ENCODE measurements at regions not wholly inside any gene's neighbourhood (a gene's known extent, or its start where the extent isn't known, plus 50 kb on each side); places are given as distances from the start of the nearest gene placed in this dataset.
"Not testable (repeated sequence)": the region's sequence is repeated elsewhere in the genome, so short reads cannot be mapped to it uniquely, and the experiment has no call there.

DNA sequence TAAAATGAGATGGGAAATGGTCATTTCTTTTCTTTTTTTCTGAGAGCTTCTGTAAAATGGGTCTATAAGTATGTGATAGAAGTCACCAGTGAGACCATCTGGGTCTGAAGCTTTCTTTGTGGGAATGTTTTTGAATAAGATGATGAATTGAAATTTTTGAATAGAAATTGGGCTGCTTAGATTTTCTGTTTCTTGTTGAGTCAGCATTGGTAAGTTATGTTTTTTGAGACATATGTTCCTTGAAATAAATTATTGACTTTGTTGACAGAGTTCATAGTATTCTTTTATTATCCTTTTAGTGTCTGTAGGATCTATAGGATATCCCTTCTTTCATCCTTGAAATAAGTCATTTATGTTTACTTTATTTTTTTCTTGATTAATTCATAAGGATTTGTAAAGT, 208.1 kb downstream of the OPA1 start:
- no peak for DNase-seq

DNA sequence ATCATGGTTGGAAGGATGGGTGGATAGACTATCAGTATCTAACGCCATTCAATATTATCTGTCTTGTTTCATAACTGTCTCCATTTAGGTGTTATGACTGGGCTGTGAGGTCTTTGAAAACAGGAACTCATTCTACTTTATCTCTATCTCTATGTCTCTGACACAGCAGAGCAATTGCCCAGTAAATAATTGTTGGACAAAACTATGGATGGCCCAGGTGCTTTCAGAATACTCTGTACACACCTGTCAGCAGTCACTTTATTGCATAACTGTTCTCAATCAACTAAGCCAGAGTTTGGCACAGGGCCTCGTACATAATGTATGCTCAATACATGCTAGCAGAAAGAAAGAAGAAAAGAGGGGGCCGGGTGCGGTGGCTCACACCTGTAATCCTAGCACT, 210.3 kb downstream of the OPA1 start:
- DNase-seq = no peak

DNA sequence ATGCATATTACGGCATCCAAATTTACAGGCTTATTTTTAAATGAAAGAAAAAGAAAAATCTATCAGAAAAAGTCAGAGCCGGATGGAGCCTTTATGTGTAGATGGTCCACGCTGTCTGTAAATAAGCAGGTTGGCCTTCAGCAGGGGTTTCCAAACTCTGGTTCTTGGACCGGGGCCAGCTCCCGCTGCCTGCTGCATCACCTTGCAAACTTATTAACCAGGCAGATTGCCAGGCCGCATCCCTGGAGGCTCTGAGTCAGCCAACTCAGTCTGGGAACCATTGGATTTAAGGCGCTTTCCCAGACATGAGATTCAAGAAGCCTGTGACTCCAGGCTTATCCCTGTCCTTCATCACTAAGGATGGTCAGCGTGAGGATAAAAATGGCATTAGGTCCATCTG, 212.4 kb downstream of the OPA1 start:
- DNase-seq = peak in 5 of 56 donors; percentile 3 to 23 (median 8)

DNA sequence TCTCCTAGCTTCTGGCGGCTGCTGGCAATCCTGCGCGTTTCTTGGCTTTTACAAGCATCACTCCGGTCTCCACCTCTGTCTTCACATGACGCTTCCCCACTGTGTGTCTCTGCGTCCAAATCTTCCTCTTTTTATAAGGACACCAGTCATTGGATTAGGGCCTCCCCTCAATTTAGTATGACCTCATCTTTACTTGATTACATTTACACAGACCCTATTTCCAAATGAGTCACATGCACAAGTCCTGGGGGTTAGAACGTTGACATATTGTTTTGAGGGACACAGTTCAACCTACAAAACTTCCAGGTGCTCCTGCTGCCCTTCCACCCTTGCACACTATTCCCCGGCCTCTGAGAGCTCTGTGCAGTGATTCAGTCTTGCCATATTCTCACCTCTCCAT, 215.3 kb downstream of the OPA1 start:
- DNase-seq = no peak

DNA sequence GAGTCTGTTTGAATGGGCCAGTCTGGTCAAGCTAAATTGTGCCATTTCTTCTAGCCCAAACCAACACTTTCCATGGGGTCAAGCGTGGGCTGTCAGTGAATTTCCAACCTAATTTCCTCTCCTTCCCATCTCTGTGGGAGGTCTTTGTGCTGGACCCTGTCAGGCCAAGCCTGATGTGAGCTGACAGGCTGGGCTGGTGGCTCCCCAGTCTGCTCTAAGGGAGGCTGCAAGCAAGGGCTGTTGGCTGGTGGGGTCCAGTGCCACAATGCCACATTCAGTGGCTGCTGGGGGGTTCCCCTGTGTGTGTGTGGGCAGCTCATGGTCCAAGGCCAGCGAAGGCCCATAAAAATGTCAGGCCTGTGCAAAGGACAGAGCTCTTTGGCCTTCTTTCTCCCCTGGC, 216.1 kb downstream of the OPA1 start:
- DNase-seq = no peak

DNA sequence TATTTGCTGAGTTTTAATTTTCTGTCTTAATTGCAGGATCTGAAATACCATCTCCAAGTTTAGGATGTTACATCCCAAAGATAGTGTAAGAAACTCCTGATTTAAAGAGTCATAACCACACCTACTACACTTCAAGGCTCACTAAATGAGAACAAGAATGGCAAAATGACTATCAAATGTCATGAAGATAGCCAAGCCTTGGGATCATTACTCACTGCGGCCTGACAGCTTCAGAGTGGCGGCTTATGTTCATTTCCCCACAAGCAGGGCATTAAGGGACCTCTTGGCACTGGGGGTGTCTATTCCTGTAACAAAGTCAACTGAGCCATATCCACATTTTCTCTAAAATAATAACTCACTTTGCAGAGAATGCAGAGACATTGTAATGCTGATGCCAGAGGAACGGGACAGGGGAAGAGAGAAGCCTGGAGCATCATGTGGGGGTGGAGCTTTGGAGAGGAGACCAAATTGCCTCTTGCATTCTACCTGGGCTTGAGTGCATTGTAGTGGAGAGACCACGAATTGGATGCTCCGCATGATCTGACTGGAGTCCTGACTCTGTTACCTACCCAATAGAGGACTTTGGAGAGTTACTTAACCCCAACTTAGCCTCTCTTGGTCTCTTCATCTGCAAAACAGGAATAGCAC, 219.2 kb downstream of the OPA1 start:
- DNase-seq = no peak

DNA sequence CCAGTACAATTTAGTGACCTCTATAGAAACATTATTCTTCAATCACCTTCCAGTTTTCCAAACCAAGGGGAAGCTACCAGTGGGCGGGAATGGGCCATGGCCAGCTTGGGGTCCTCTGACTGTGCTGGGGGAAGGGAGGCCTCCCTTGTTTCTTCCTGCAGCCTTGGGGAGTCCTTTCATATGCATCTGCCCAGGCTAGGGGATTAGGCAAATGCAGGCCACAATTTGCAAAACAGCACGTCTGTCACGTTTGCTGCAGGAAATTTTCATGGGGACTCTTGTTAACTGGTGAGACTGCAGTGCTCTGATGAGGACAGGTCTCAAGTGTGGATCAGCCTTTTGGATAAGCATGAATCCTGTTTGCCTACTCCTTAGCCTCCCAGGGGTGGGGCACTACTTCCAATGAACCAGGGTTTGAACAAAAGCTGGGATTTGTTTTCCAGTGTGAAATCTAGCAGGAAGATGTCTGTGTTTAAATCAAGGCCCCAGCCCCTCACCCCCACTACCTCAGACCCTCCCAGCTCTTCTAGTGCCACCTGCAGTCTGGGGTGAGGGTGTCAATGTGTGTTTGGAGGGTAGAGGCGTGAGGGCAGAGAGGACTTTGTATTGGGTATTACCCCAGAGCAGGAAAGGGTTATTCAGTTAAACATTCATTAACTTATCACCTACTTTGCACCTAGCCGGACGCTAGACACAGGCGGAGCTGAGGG, 219.9 kb downstream of the OPA1 start:
- DNase-seq = no peak

DNA sequence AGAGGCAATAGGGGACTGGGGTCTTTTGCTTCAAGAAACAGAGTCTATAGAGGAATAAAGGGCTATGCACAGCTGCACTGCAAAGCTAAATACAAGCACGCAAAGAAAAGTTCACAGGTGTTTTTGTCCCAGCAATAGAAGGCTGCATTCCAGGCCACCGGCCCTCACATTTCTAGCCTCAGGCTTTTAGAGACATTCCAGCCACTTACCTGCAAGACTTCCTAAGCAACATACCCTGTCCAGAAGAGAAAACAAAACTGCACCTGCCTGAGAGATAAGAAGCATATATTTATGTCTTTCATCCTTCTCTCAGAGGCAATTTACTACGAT, 220.5 kb downstream of the OPA1 start:
- no peak for DNase-seq

DNA sequence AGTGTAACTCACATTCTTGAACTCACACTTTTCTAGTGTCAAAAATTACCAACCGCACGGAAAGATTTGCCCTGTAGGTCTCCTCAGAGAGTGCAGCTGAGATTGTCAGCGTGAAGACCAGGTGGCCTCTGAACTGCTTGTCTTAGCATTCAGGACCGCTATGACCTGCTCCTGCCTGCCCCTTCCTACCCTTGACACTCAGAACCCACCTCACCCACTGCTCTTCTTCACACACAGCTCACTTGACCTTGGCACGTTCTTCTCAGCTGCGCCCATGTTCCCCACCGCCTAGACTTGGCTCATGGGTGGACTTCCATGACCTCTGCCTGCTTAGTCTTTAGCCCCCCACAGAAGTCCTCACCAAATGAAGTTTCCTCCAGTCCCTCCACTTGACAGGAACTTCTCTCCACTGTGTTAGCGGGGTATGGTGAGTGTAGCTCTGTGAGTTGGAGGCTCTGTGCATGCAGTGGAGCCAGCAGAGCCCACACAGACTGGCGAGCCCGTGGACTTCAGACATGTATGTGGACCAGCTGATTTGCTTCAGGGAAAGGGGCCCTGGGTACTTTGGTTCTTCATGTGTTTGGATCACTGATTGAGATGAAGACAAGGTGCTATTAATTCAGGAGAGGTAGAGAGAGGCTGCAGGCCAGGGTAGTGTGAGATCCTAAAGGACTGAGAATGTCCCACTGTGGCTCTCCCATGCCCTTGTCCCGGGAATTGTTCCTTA, 221.3 kb downstream of the OPA1 start:
- no peak for DNase-seq

DNA sequence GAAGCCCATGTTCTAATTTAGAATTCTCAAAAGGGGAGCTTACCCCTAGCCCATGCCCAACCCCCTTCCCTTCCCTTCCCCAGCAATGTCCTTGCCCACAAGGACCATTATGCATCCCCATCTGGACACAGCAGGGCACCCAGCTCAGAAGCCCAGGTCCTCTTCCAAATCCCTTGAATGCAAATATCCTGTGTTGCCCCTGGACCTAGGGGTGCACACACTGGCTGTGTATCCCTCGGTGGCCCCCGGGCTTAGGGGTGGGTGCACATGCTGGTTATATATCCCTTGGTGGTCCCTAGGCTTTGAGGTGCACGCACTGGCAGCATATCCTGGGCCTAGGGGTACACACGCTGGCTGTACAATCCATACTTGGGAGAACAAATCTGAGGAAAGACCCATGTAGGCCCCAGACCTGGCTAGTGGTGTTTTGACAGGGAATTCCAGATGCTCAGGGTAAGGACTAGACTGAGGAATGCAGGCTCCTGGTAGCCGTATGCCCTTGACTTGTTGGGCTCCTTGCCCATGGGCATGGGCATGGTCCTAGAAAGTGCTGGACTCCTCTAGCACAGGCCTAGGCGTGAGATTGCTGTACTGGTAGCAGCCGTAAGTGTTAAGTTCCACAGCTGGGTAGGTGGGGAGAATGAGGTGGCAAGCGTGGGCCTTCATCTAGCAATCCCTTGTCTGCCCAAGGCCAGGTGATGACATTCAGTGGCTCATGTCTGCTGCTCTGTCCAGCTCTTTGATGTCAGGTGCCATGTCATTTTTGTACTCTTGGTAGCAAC, 222.4 kb downstream of the OPA1 start:
- no peak for DNase-seq

DNA sequence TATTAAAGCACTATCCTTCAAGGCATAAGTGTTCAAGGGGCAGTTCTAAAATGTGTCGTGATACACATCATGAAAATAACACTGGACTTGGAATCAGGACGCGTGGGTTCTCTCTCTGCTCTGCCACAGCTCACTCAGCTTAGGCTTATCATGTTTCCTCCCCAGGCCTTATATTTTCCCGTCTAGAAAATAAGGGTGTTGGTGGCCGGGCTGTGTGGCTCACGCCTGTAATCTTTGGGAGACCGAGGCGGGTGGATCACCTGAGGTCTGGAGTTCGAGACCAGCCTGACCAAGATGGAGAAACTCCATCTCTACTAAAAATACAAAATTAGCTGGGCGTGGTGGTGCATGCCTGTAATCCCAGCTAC, 223.0 kb downstream of the OPA1 start:
- no peak for DNase-seq

DNA sequence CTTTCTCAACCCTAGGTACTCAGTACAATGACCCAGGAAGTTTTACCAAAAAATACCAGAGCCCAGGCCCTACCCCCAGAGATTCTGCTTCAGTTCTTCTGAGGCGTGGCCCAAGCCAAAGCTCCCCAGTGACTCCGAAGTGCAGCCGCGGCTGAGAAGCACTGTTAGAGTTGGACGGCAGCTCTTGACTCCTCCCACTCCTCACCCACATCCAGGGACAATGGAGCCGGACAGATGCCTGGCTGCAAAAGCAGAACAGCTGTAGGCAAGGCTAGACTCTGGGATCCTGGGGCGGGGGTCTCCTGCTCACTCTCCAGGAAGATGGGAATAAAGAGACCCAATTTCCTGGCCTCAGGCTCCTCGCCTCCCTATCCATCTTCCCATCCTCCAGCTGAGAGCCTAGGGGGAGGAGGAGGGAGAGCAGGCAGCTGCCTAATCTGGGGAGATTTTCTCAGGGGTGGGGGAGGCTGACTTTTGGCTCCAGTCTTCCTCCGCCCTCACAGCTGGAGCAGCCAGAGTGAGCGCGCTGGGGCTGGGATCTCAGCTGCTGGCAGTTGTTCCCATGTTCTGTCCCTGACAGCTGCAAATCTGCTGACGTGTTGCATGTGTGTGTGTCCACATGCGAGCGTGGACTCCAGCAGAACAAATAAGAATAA, 223.8 kb downstream of the OPA1 start:
- DNase-seq = peak in 35 of 56 donors; percentile 13 to 74 (median 42)

DNA sequence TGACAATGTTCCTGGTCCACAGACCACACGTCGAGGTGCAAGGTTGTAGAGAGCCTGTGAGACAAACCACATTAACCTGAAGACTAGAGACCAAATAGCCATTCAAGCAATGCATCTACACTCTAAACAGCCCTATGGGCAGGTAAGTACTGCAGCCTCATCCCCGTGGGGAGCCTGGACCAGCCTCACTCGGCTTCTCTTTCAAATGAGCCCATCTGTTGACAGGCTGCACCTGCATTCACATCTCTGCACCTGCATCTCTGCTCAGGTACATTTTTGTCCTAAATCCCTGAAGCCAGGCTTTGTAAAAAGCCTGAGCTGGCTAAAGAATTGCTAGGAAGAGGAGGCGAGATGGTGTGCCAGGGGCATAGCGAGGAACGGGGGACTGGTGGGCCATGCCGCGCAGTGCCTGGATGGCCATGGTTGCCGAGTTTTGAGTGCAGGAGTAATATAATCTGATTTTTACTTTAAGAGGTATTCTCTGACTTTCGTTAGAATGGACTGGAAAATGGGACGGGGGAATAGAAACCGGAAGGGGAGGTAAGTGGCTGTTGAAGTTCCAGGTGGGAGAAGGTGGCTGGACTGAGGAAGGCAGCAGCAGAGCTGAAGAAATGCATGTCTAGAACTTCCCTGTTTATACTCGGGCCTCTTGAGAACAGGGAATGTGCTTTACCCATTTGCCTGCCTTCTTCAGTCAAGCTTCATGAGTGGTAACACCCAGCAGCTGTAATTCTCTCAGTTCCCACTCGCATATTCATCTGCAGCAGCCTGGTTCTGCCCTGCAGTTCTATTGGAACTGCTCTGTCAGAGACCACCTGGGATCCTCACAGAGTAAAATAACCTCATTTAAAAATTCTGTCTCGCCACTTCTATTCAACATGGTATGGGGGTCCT, 226.4 kb downstream of the OPA1 start:
- no peak for DNase-seq

DNA sequence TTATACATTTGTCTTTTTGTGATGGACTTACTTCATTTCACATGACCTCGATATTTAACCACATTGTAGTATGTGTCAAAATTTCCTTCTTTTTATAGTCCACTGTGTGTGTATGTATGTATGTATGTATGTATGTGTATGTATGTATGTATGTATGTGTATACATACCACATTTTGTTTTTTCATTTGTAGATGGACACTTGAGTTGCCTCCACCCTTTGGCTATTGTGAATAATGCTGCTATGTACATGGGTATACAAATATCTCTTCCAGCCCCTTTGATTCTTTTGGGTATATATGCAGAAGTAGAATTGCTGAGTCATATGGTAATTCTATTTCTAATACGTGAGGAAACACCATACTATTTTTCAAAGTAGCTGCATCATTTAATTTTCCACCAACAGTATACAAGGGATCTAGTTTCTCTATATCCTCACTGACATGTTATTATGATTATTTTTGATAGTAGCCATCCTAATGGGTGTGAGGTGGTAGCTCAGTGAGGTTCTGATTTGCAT, 228.2 kb downstream of the OPA1 start:
- DNase-seq = no peak

DNA sequence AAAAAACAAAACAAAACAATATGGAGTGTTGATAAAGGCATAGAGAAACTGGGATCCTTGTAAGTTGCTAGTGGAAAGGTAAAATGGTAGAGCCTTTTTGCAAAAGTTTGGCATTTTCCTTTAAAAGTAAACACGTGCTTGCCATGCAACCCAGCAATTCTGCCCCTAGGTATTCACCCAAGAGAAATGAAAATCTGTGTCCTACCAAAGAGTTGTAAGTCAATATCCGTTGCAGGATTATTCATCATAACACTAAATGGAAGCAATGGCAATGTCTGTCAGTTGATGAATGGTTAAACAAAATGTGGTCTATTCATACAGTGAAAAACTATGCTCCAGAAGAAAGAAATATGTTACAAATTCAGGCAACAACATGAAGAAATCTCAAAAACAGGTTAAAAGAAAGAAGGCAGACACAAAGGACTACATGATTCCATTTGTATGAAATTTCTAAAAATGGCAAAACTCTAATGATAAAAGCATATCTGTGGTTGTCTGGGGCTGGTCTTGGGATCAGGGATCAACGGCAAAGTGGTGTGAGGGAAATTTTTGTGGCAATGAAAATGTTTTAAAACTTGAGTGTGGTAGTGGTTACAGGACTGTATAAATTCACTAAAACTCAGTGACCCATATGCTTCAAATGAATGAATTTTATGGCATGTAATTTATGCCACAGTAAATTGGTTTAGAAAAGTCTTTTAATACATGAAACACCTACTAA, 229.6 kb downstream of the OPA1 start:
- no peak for DNase-seq

DNA sequence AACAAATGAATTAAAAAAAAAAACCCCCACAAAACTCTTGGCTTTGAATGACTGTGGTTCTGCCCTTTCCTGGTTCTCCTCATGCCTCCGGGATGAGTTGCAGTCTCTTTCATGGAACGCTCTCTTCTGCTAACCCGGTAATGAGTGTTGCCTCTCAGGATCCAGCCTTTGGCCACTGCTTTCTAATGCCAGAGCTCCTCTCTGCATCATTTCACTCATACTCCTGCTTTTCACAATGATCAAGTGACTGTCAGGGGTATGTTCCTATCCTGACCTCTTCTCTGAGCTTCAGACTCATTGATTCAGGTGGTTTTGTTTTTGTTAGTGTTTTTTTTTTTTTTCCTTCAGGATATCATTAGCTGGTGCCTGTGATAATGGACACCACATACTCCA, 230.2 kb downstream of the OPA1 start:
- not testable (repeated sequence) for DNase-seq

DNA sequence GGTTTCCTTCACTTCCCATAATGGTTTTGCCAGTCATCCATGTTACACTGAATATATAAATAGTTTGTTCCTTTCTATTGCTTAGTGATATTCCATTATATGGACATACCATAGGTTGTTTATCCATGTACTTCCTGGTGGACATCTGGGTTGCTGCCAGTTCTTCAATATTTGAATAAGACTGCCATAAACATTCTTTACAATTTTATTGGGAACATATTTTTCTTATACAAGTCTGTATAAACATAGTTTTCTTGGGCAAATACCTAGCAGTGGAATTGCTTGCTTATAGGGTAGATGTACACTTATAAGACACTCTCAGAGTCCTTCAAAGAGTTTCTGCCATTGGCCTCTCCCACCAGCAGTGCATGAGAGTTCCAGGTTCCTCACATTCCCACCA, 231.4 kb downstream of the OPA1 start:
- no peak for DNase-seq

DNA sequence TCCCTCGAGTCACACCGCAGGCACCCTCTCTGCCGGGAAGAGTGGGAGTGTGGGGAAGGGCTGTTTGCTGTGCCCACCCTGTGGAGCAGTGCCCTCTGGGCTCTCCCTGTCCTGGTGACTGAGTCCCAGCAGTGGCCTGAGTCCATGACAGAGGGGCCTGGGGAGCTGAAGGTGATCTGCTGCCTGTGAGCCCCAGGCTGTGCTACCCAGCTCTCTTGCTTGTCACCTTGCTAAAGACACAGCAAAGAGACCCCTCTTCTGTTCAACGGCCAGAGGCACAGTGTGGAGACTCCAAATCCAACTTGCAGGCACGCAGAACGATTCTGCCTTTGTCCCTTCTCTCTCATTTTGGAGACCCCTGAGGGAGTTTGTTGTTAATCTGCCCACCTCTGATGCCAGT, 232.6 kb downstream of the OPA1 start:
- no peak for DNase-seq

DNA sequence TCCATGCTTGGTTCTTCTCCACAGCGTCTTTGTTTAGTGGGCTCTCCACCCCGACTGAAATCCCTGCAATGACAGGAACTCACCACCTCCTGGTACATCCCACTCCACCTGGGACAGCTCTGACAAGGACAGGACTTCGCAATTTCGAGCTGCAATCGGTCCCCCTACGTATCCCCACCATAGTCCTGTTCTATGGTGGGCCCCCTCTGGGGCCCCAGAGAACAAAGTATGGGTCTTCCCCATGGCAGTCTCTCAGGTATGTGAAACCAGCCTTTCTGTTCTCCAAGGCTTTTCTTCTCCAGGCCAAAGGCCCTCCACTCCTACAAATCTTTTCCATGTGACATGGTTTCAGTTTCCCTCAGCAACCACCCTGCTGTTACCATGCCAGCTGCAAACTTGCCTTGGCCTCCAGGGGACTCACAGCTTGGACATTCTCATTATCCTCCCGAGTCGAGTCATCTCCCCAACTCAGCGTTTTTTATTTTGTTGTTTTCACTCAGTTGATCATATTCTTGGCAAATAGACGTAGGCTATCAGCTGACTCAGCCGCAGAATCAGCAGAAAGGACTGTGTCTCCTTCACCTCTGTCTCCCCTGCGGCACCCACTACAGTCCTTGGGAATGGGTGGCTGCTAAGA, 233.3 kb downstream of the OPA1 start:
- DNase-seq = peak in 2 of 56 donors; percentile 2 to 23

Measured in amygdala (tissue), 56 donors.